ENCODE measurements at regions not wholly inside any gene's neighbourhood (a gene's known extent, or its start where the extent isn't known, plus 50 kb on each side); places are given as distances from the start of the nearest gene placed in this dataset.

DNA sequence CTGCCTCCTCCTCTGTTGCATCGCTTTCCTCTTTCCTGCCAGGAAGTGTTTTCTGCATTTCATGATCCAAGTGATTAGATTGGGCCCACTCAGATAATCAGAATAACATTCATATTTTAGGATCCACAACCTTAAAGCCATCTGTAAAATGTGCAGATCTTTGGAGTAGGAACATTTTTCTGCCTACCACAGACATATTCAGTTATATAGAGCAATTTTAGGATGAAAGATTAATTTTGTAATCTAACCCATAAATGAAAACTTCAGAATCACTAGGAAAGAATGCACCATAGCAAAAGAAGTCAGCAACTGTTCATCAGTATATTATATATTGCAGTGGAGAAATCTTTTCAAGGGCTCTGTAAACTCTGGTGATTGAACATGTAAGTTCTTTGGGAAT lies 659.9 kb upstream of the LUZP2 start:
- TF ChIP-seq, protein P1, sequence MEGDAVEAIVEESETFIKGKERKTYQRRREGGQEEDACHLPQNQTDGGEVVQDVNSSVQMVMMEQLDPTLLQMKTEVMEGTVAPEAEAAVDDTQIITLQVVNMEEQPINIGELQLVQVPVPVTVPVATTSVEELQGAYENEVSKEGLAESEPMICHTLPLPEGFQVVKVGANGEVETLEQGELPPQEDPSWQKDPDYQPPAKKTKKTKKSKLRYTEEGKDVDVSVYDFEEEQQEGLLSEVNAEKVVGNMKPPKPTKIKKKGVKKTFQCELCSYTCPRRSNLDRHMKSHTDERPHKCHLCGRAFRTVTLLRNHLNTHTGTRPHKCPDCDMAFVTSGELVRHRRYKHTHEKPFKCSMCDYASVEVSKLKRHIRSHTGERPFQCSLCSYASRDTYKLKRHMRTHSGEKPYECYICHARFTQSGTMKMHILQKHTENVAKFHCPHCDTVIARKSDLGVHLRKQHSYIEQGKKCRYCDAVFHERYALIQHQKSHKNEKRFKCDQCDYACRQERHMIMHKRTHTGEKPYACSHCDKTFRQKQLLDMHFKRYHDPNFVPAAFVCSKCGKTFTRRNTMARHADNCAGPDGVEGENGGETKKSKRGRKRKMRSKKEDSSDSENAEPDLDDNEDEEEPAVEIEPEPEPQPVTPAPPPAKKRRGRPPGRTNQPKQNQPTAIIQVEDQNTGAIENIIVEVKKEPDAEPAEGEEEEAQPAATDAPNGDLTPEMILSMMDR (IDR thresholded peaks at IDR 0.05; ENCODE audit: low read depth, low read length, missing control alignments): no peak
- in situ Hi-C loops (cut with HindIII; ENCODE audit: low sequenced_read_pairs): no loop called here
- no peak overlapping the region for H3K4me3 ChIP-seq (ENCODE audit: low read depth, low read length)
- DNase-seq (ENCODE audit: low read depth): no peak

DNA sequence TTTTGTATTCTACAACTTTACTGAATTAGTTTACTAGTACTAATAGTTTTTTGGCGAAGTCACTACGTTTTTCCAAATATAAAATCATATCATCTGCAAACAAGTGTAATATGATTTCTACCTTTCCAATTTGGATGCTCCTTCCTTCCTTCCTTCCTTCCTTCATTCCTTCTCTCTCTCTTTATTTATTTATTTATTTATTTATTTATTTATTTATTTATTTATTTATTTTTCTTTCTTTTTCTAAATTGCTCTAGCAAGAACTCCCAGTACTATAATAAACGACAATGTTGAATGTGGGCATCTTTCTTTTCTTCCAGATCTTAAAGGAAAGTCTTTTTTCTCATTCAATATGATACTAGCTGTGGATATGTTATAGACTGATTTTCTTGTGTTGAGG lies 656.0 kb upstream of the LUZP2 start:
- no peak overlapping the region for H3K4me3 ChIP-seq (ENCODE audit: low read depth, low read length)
- DNase-seq (ENCODE audit: low read depth): no peak
- in situ Hi-C loops (cut with HindIII; ENCODE audit: low sequenced_read_pairs): no loop called here
- TF ChIP-seq, protein P1 (IDR thresholded peaks at IDR 0.05; ENCODE audit: low read depth, low read length, missing control alignments): no peak

DNA sequence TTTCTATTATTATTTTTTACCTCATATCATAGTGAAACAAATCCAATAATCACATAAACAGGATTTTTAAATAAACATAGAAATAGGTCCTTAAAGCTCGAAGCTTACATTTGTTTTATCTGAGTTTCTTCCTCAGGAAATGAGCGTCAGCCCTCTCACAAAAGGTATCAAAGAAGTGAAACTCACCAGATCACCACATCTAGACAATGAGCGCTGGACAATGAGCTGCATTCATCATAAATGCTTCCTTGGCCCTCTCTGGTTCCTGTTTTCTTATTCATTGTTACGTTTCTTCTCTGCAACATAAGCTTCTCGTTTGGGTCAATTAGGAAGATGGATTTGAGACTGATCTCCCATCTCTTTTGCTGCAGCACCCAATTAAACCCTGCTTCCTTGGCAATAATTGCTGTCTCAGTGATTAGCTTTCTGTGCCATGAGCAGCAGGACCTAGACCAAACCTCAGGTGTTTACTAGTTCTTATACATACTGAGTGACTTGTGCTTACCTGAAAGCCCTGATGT lies 649.9 kb upstream of the LUZP2 start:
- no peak for DNase-seq (ENCODE audit: low read depth)
- no peak overlapping the region for H3K4me3 ChIP-seq (ENCODE audit: low read depth, low read length)
- TF ChIP-seq, protein P1 (IDR thresholded peaks at IDR 0.05; ENCODE audit: low read depth, low read length, missing control alignments): no peak
- in situ Hi-C loops (cut with HindIII; ENCODE audit: low sequenced_read_pairs): no loop called here

DNA sequence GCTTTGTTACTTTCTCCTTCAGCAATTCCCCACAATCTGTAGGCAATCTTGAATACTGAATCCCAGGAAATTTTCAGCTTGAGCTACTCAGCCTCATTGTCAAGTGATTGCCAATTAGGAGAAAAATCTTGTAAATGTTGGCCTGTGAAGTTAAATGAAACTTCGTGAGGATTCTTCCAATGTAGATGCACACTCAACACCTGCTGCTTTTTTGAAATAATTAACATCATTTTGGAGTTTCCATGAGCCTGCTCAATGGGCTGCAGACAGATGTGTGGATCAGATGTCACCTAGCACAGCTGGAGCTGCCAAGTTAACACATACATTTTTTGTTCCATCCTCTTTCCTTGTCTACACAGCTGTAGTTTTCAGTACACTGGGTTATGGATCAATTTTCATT lies 645.6 kb upstream of the LUZP2 start:
- no peak overlapping the region for H3K4me3 ChIP-seq (ENCODE audit: low read depth, low read length)
- TF ChIP-seq, protein P1 (IDR thresholded peaks at IDR 0.05; ENCODE audit: low read depth, low read length, missing control alignments): no peak
- DNase-seq (ENCODE audit: low read depth): no peak
- in situ Hi-C loops (cut with HindIII; ENCODE audit: low sequenced_read_pairs): no loop called here

DNA sequence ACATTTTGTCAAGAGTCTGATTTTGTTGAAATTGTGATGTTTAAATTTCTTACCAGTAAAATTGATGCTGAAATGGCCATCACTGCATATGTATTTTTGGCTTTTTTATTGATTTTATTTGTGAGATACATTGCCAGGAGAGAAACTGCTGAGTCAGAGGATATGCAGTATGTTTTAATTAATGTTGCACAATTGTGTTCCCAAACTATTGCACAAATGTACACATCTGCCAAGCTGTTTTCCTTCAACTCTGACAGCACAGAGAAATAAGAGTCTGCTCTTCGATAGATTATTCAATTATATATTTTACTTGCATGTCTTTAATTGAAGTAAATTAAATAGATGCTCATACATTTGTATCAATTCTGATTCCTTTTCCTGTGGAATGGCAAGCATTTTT lies 640.2 kb upstream of the LUZP2 start:
- no peak for DNase-seq (ENCODE audit: low read depth)
- H3K4me3 ChIP-seq (ENCODE audit: low read depth, low read length): no peak overlapping the region
- TF ChIP-seq, protein P1 (IDR thresholded peaks at IDR 0.05; ENCODE audit: low read depth, low read length, missing control alignments): no peak
- in situ Hi-C loops (cut with HindIII; ENCODE audit: low sequenced_read_pairs): no loop called here

DNA sequence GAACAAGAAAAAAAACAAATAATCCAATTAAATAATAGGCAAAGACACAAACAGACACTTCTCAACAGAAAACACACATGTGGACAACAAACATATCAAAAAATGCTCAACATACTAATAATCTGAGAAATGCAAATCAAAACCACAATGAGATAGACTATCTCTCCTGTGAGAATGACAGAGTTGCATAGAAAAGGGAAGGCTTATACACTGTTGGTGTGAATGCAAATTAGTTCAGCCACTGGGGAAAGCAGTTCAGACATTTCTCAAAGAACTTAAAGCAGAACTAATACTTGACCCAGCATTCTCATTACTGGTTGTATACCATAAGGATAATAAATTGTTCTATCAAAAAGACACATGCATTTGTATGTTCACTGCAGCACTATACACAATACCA lies 637.8 kb upstream of the LUZP2 start:
- no peak for DNase-seq (ENCODE audit: low read depth)
- TF ChIP-seq, protein P1 (IDR thresholded peaks at IDR 0.05; ENCODE audit: low read depth, low read length, missing control alignments): no peak
- in situ Hi-C loops (cut with HindIII; ENCODE audit: low sequenced_read_pairs): no loop called here
- H3K4me3 ChIP-seq (ENCODE audit: low read depth, low read length): no peak overlapping the region

DNA sequence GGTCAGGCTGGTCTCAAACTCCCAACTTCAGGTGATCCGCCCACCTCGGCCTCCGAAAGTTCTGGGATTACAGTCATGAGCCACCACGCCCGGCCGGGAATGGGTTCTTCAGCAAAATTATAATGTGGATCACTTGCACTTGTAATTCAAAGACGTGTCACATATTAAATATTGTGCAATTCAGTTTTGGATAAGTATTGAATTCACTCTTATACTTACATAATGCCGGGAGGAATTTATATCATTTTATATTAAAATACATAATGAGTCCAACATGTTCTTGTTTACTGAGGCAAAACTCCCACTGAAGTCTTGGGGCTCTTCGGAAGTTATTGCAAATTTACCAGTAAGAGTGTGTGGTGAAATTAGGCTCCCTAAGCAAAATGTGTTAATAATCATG lies 635.2 kb upstream of the LUZP2 start:
- TF ChIP-seq, protein P1 (IDR thresholded peaks at IDR 0.05; ENCODE audit: low read depth, low read length, missing control alignments): no peak
- DNase-seq (ENCODE audit: low read depth): no peak
- in situ Hi-C loops (cut with HindIII; ENCODE audit: low sequenced_read_pairs): no loop called here
- no peak overlapping the region for H3K4me3 ChIP-seq (ENCODE audit: low read depth, low read length)
